ENCODE measurements at regions not wholly inside any gene's neighbourhood (a gene's known extent, or its start where the extent isn't known, plus 50 kb on each side); places are given as distances from the start of the nearest gene placed in this dataset.
"Not testable (repeated sequence)": the region's sequence is repeated elsewhere in the genome, so short reads cannot be mapped to it uniquely, and the experiment has no call there.

- TF ChIP-seq CTCF (IDR thresholded peaks at IDR 0.05; ENCODE audit: extremely low read depth, insufficient read depth, missing control alignments) = no peak
- in situ Hi-C loops (cut with MboI; ENCODE audit: low pct_unique_long_range_greater_than_20kb, low sequenced_read_pairs, unreplicated experiment) = no loop called here
Observed at GRCh38 chr1:213698092-213698702, 289.6 kb upstream of the PROX1 start.

DNA sequence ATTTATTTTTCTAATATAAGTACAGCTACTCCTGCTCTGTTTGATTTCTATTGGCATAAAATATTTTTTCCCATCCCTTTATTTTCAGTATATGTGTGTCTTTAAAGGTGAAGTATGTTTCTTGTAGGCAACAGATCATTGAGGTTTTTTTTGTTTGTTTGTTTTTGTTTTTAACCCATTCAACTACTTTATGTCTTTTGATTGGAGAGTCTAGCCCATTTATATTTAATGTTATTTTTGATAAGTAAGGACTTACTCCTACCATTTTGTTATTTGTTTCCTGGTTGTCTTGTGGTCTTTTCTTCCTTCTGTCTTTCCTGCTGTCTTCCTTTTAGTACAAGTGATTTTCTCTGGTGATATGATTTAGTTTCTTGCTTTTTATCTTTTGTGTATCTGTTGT, 285.1 kb upstream of the PROX1 start:
- no peak for TF ChIP-seq CTCF (IDR thresholded peaks at IDR 0.05; ENCODE audit: extremely low read depth, insufficient read depth, missing control alignments)
- no peak for DNase-seq (ENCODE audit: low spot score)
- in situ Hi-C loops (cut with MboI; ENCODE audit: low pct_unique_long_range_greater_than_20kb, low sequenced_read_pairs, unreplicated experiment) = no loop called here

More at GRCh38 chr1:213698092-213698702, 289.6 kb upstream of the PROX1 start:
- no peak for DNase-seq (ENCODE audit: low spot score)

DNA sequence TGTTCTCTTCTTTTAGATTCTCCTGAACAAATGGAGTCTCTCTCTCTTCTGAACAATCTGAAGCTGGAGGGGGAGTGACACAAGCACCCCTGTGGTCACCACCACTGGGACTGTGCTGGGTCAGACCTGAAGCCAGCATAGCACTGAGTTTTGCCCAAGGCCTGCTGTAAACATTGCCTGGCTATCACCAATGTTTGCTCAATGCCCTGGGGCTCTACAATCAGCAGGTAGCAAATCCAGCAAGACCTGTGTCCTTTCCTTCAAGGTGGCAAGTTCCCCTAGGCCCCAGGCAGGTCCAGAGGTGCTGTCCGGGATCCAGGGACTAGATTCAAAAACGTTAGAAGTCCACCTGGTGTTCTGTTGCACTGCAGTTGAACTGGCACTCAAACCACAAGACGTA, 282.8 kb upstream of the PROX1 start:
- in situ Hi-C loops (cut with MboI; ENCODE audit: low pct_unique_long_range_greater_than_20kb, low sequenced_read_pairs, unreplicated experiment) = no loop called here
- no peak for TF ChIP-seq CTCF (IDR thresholded peaks at IDR 0.05; ENCODE audit: extremely low read depth, insufficient read depth, missing control alignments)
- no peak for DNase-seq (ENCODE audit: low spot score)

GRCh38 chr1:213711833-213712490, 275.8 kb upstream of the PROX1 start:
- in situ Hi-C loops (cut with MboI; ENCODE audit: low pct_unique_long_range_greater_than_20kb, low sequenced_read_pairs, unreplicated experiment); DNase-seq (ENCODE audit: low spot score): not testable (repeated sequence)

- TF ChIP-seq CTCF (IDR thresholded peaks at IDR 0.05; ENCODE audit: extremely low read depth, insufficient read depth, missing control alignments) = no peak
- DNase-seq (ENCODE audit: low spot score) = no peak
- in situ Hi-C loops (cut with MboI; ENCODE audit: low pct_unique_long_range_greater_than_20kb, low sequenced_read_pairs, unreplicated experiment) = no loop called here
Observed at GRCh38 chr1:213714645-213715044, 273.1 kb upstream of the PROX1 start.

- in situ Hi-C loops (cut with MboI; ENCODE audit: low pct_unique_long_range_greater_than_20kb, low sequenced_read_pairs, unreplicated experiment) = no loop called here
- no peak for TF ChIP-seq CTCF (IDR thresholded peaks at IDR 0.05; ENCODE audit: extremely low read depth, insufficient read depth, missing control alignments)
- no peak for DNase-seq (ENCODE audit: low spot score)
Observed at GRCh38 chr1:213715182-213715581, 272.6 kb upstream of the PROX1 start.

GRCh38 chr1:213719462-213719861, 268.3 kb upstream of the PROX1 start:
- DNase-seq (ENCODE audit: low spot score) = no peak
- no peak for TF ChIP-seq CTCF (IDR thresholded peaks at IDR 0.05; ENCODE audit: extremely low read depth, insufficient read depth, missing control alignments)
- in situ Hi-C loops (cut with MboI; ENCODE audit: low pct_unique_long_range_greater_than_20kb, low sequenced_read_pairs, unreplicated experiment) = no loop called here
